Peyer's patch (tissue), 4 donors: ENCODE measurements at regions not wholly inside any gene's neighbourhood (a gene's known extent, or its start where the extent isn't known, plus 50 kb on each side); places are given as distances from the start of the nearest gene placed in this dataset.

Experiments used
- POLR2A ChIP-seq, 2 donors: fragments of 450-650 bp; IDR thresholded peaks; one replicate each; pipeline ENCODE4 v1.5.1; 2017; ENCODE audit warnings: antibody characterized with exemption in 2 of 2, mild to moderate bottlenecking in 2 of 2, moderate library complexity in 2 of 2
- TF ChIP-seq, protein P1 (sequence below), 6 experiments: fragments of 450-650 bp in 4 of 6; fragments of 200-600 bp in 2 of 6; sonication (generic) in 1 of 6; IDR thresholded peaks; one replicate each; pipeline ENCODE4 v1.5.1; 2017 to 2019; ENCODE audit warnings: antibody characterized with exemption in 6 of 6, mild to moderate bottlenecking in 3 of 6, moderate library complexity in 1 of 6

DNA sequence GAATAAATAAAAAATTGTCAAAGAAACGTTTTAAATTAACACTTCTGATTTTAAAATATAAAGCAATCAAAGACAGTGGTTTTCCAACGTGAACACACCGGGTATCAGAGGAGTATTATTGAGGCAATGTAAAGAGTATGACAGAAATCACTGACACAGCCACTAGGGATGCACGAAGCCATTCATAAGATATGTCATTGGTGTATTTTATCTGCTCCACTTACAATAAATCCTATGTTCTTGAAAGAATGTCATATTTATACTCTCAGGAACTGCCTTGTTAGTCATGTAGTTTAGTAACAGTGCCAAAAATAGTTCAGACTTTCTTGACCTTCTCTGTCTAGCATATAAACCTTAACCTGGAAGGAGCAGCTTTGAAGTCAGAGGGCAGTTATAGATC, 835.0 kb upstream of the NCAM2 start:
- TF ChIP-seq, protein P1, sequence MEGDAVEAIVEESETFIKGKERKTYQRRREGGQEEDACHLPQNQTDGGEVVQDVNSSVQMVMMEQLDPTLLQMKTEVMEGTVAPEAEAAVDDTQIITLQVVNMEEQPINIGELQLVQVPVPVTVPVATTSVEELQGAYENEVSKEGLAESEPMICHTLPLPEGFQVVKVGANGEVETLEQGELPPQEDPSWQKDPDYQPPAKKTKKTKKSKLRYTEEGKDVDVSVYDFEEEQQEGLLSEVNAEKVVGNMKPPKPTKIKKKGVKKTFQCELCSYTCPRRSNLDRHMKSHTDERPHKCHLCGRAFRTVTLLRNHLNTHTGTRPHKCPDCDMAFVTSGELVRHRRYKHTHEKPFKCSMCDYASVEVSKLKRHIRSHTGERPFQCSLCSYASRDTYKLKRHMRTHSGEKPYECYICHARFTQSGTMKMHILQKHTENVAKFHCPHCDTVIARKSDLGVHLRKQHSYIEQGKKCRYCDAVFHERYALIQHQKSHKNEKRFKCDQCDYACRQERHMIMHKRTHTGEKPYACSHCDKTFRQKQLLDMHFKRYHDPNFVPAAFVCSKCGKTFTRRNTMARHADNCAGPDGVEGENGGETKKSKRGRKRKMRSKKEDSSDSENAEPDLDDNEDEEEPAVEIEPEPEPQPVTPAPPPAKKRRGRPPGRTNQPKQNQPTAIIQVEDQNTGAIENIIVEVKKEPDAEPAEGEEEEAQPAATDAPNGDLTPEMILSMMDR (IDR thresholded peaks at IDR 0.05) = no peak
- no peak for TF ChIP-seq POLR2A (IDR thresholded peaks at IDR 0.05)
